ENCODE measurements at regions not wholly inside any gene's neighbourhood (a gene's known extent, or its start where the extent isn't known, plus 50 kb on each side); places are given as distances from the start of the nearest gene placed in this dataset.
A peak's percentile ranks its signal among the peaks of the same experiment; 100 is the strongest.

GRCh38 chr13:90675129-90675528, 672.4 kb upstream of the MIR17HG start:
- DNase-seq (ENCODE audit: low read depth): no peak

- DNase-seq (ENCODE audit: low read depth): no peak
Observed at GRCh38 chr13:90680826-90681225, 666.7 kb upstream of the MIR17HG start.

GRCh38 chr13:90683711-90684131, 663.8 kb upstream of the MIR17HG start:
- no peak for DNase-seq (ENCODE audit: low read depth)

GRCh38 chr13:90686442-90686841, 661.0 kb upstream of the MIR17HG start:
- peak; percentile 74 for DNase-seq (ENCODE audit: low read depth)

- DNase-seq (ENCODE audit: low read depth): no peak
Observed at GRCh38 chr13:90689111-90689510, 658.4 kb upstream of the MIR17HG start.

GRCh38 chr13:90690458-90691080, 656.9 kb upstream of the MIR17HG start:
- DNase-seq (ENCODE audit: low read depth): no peak

GRCh38 chr13:90696254-90696653, 651.2 kb upstream of the MIR17HG start:
- peak; percentile 80 for DNase-seq (ENCODE audit: low read depth)

- DNase-seq (ENCODE audit: low read depth): peak; percentile 44
Observed at GRCh38 chr13:90696656-90697055, 650.8 kb upstream of the MIR17HG start.

GRCh38 chr13:90700340-90700739, 647.1 kb upstream of the MIR17HG start:
- DNase-seq (ENCODE audit: low read depth): no peak

GRCh38 chr13:90701264-90701663, 646.2 kb upstream of the MIR17HG start:
- DNase-seq (ENCODE audit: low read depth): no peak

GRCh38 chr13:90702050-90702449, 645.4 kb upstream of the MIR17HG start:
- DNase-seq (ENCODE audit: low read depth): no peak

- DNase-seq (ENCODE audit: low read depth): no peak
Observed at GRCh38 chr13:90706631-90707030, 640.9 kb upstream of the MIR17HG start.

- no peak for DNase-seq (ENCODE audit: low read depth)
Observed at GRCh38 chr13:90708128-90708527, 639.4 kb upstream of the MIR17HG start.

GRCh38 chr13:90709319-90709718, 638.2 kb upstream of the MIR17HG start:
- no peak for DNase-seq (ENCODE audit: low read depth)

- no peak for DNase-seq (ENCODE audit: low read depth)
Observed at GRCh38 chr13:90710164-90710759, 637.2 kb upstream of the MIR17HG start.

- DNase-seq (ENCODE audit: low read depth): no peak
Observed at GRCh38 chr13:90713441-90714133, 633.9 kb upstream of the MIR17HG start.

- DNase-seq (ENCODE audit: low read depth): no peak
Observed at GRCh38 chr13:90715485-90715884, 632.0 kb upstream of the MIR17HG start.

- DNase-seq (ENCODE audit: low read depth): peak; percentile 81
Observed at GRCh38 chr13:90717451-90717936, 630.0 kb upstream of the MIR17HG start.

GRCh38 chr13:90719461-90719860, 628.0 kb upstream of the MIR17HG start:
- DNase-seq (ENCODE audit: low read depth): no peak

- no peak for DNase-seq (ENCODE audit: low read depth)
Observed at GRCh38 chr13:90721937-90722336, 625.5 kb upstream of the MIR17HG start.

GRCh38 chr13:90723381-90723780, 624.1 kb upstream of the MIR17HG start:
- DNase-seq (ENCODE audit: low read depth): no peak

GRCh38 chr13:90726375-90726774, 621.1 kb upstream of the MIR17HG start:
- no peak for DNase-seq (ENCODE audit: low read depth)

GRCh38 chr13:90732049-90732448, 615.4 kb upstream of the MIR17HG start:
- no peak for DNase-seq (ENCODE audit: low read depth)

All from ELR (cell line).